Anterior cingulate cortex (tissue), 58 donors: ENCODE measurements at regions not wholly inside any gene's neighbourhood (a gene's known extent, or its start where the extent isn't known, plus 50 kb on each side); places are given as distances from the start of the nearest gene placed in this dataset.

Experiments used
- DNase-seq, 58 donors: peaks; one replicate each; lab custom pipeline; 2025; lab: John Stamatoyannopoulos, UW

DNA sequence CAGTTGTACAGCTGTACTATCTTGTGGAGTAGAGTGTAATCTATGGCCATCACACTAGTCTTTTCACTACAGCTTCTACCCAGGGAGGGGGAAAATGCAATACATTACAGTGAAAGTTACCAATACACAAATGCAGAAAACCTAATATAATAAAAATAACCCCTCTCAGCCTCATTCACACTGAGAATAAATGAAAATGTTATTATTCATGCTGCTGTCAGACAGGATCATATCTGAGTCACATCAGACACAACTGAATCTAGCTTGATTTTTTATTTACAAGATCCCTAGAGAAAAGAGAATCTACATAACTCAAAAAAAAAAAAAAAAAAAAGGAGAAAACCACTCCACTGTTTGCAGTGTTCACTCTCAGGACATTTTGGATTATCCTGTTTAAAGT, 293.9 kb upstream of the ESRRG start:
- DNase-seq = no peak

DNA sequence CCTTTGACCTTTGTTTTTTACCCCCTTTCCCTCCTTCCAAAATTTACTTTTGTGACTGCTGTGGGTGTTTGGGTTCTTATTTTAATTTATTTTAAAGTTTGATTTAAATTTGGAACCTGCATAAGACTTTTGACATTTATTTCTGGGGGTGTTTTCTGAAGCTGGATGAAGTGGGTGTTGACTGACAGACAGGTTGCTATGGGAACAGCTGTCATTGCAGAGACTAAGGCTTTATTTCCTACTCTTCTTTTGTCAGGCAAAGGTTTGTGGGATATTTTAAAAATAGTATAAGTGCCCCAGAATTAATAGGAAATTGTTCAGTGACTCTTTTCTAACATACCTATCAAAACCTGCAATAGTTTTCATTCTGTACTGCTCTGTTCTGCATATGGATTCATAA, 290.8 kb upstream of the ESRRG start:
- DNase-seq = no peak

DNA sequence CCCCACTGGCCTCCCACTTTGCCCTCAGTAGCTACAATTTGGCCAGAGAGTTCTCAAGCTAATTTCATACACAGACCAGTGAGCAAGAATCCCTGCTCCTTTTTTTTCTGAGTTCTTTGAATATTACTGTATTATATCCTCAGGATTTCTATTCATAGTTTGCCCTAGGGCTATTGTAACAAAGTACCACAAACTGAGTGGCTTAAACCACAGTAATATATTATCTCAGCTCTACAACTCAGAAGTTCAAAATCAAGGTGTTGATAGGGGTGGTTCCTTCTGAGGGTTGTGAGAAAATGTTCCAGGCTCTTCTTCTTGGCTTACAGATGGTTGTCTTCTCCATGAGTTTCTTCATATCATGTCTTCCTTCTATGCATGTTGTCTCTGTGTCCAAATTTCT, 289.4 kb upstream of the ESRRG start:
- DNase-seq = no peak

DNA sequence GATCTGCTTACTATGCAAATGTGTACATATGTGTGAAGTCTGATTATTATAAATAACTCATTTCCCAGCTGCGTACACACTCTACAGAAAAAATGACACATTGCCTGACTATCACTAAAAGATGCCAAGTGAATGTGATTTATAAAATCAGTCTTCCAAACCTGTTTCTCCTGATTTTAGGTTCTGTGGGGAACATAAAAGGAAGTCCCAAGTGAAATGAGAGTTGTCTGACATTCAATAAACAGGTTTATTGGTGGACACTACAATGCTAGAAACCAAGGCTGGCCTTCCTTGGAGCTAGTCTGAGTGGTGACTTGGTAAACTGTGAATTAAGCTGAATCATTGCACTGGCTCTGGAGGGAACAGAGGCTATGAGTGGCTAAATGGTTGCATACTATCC, 287.9 kb upstream of the ESRRG start:
- no peak for DNase-seq

DNA sequence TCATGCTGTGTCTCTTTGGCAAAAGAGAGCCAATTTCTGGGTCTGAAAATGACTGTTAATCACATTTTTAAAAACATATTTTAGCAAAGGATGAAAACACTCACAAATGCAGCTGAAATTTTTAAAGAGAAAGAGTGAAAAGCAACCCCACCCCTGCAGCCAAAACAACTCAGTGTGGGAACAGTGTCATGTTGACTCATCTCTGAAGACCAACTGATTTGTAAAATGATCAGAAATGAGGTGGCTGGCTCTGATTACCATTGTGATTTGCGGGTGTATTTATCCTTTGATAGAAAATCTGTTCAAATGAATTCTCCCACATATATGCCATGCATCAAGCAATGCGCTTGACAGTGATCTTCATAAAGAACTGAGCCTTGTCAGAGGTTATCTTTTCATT, 287.0 kb upstream of the ESRRG start:
- no peak for DNase-seq

DNA sequence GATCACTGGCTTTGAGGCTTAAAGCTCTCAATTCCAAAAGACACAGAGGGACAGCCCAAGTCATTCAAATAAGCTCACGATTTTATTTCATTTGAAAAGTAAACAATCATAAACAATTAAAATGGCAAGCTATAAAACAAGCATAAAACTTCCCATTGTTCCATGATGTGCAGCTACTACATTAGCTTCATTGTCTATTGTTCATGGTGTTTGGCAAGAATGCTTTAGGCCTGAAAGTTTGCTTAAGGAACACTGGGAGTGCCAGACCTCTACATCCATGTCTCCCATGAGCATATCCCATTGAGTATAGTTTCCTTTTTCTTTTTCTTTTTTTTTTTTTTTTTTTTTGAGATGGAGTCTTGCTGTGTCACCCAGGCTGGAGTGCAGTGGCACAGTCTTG, 286.1 kb upstream of the ESRRG start:
- DNase-seq = peak in 3 of 58 donors; percentile 0 to 59 (median 3)

DNA sequence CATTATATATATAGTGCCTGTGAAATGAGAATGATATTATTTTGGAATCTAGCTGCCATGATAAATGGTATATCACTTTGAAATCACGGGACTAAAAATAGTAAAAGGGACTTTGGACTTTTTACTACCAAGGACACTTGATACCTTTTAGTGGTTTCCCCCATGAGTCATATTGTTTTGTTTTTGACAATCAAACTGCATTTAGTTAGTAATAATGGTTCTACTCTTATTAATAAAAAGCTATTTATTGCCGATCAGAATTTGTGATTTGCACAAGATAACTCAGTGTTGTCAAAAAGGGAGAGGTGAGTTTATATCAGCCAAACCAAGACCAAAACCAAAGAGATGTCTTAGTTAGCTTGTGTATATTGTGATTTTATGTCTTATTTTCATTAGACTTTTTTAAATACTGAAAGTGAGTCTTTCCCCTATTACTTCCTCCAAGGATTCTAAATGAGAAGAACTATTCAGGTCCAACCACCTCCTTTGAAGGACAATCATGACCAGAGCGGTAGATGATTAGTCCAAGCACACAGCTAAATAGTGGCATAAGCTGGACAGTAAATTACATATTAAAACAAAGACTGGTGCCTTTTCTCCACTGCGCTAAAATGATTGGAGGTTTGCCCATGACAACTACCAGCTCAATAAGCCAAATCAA, 281.7 kb upstream of the ESRRG start:
- DNase-seq = no peak

DNA sequence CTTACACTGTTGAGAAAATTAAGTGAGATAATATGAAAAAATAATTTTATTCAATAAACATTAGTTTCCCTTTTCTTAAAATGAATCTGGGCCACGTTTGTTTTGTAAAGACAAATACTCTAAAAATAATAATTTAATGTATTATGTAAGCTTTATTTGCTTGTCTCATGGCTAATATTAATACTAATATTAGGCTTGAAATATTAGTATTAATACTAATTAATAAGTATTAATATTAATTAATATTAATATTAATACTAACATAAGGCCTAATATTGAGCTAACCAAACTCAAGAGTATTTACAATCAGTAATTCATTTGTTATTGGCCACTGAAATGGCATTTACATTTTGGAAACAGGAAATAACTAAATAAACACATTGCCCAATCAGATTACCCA, 280.1 kb upstream of the ESRRG start:
- no peak for DNase-seq

DNA sequence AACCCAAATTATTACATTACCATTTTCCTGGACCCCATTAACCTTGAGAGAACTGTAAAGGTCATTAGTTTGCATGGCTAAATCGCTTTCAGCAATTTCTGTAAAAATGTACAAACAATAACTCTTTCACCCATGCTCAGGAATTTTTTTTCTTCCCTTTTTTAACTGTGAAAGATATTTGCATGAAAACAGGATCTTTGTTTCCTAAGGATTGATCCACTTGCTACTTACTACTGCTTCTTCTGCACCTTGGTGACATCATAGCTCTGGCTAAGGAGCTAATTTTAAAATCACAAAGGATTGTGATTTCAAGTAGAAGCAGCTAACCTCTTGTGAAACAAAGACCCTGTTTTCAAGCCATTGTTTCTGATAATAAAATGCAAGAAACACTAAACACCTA, 274.6 kb upstream of the ESRRG start:
- DNase-seq = no peak

DNA sequence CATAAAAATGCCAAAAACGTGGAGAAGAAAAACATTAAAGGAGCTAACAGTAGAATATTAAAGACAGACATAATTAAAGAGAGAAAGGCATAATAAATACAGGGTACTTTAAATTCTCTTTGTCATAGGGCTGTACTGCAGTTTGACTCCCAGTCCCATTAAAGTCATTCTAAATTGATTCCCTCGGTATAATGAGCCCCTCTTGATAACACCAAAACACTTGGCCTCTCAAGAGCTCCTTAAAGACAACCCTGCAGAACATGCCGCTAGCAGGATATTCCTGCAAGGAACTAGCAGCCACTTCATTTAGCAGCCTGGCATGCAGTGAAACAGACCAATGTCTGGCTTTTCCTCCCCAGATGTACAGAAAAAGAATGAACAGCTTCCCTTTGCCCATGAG, 273.8 kb upstream of the ESRRG start:
- no peak for DNase-seq

DNA sequence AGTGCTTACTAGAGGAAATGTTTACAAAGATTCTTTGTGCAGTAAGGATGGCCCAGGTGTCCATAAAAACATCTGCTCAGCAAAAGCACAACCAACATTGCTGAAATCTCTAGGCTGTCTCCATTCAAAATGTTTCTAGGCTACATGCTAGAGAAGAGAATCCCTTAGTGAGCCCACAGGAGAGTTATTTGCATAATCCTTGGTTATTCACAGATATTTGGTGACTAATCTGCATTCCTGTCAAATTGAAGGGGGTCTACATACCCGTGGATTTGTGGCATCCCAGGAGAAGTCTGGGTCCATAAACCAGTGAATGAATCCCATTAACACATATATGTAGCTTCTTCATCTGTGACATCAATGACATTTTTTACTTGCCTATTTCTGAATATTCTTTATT, 261.3 kb upstream of the ESRRG start:
- DNase-seq = no peak

DNA sequence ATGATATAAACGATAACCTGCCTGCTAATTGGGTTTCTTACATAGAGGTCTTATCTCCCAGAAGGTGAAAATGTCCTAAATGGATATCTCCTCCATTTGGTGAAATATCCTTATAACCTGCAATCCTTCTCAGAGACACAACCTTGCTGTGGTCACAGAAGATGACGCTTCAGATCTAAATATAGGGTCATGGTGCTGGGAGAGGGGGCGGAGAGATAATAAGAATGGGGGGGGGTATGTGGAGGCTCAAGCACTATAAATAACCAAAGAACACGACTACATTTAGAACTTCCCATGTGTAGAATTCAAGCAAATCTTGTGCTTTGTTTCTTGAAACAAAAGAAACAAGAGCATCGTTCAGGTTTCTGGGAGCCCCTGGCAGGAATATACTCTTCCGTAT, 260.6 kb upstream of the ESRRG start:
- DNase-seq = no peak

DNA sequence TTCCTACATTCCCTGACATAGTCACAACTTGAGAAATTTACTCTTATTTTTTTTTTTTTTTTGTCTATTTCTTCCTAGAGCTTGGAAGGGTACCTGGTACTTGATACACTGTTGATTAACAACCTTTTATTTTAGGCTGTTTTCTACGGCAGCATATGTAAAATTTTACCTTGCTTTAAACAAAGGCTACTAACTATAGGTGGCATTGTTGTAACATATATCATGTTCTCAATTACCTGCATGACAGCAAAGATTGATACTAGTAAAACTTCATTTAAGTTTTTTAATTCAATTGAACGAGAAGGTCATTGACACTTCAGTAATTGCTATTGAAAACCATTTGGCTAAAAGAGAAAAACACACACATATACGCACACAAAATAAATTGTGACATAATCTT, 238.3 kb upstream of the ESRRG start:
- DNase-seq = no peak

DNA sequence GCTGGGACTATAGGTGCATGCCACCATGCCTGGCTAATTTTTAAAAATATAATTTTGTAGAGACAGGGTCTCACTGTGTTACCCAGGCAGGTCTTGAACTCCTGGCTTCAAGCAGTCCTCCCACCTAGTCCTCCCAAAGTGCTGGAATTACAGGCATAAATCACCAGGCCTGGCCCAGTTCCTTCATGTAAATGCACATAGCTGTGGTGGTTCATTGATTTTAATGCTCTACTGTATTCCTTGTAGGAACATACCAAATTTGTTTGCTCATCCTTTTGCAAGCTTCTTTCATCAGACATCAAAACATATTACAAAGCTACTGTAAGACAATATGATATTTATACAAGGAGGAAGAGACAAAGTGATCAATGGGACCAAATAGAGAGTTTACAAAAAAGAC, 237.5 kb upstream of the ESRRG start:
- no peak for DNase-seq

DNA sequence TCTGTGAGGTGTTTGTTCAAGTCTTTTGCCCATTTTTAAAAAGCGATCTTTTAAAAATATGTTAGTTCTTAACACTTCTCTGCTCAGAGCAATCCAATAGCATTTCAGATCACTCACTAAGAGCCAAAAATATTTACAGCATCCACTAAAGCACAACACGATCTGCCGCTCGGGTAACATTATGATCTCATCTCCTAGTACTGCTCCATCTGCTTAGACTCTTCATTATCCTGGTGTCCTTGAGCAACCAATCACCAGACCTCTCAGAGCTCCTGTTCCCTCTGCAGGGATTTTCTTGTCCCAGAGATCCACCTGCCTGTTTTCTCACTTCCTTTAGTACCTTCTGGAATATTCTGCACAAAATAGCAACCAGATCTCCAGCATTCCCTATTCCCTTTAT, 235.3 kb upstream of the ESRRG start:
- DNase-seq = no peak

DNA sequence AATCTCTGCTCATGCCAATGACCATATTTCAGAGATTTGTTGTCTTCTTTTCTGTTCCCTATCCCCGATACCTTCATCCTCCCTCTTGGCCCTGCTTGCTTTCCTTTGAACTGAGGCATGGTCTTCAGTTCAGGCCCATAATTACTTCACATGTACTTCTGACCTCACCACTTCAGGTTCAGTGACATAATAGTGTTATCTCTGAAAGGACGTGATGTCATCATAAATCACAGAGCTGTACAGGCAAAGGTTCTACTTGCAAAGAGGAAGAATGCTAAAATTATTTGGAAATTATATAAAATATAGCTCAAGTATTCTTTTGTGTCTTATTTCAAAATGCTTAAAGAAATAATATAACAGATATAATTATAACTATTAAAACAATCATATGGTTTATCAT, 230.3 kb upstream of the ESRRG start:
- DNase-seq = no peak

DNA sequence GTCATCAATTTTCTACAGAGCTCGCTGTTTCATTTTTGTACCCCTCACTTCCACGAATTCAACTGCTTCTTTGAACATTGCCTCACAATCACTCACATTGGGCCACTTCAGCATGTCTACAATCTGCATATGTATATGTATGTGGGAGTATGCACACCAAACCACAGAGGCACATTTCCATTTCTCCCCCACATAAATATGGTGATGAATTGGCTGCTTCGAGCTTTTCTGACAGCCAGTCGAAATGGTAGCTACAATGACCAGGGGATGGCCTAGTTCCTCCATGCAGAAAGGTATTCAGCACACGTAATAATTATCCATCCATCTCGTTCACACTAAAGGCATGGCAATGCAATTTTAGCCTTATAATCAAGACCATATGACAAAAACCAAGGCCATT, 229.6 kb upstream of the ESRRG start:
- peak in 1 of 58 donors; percentile 3 for DNase-seq

DNA sequence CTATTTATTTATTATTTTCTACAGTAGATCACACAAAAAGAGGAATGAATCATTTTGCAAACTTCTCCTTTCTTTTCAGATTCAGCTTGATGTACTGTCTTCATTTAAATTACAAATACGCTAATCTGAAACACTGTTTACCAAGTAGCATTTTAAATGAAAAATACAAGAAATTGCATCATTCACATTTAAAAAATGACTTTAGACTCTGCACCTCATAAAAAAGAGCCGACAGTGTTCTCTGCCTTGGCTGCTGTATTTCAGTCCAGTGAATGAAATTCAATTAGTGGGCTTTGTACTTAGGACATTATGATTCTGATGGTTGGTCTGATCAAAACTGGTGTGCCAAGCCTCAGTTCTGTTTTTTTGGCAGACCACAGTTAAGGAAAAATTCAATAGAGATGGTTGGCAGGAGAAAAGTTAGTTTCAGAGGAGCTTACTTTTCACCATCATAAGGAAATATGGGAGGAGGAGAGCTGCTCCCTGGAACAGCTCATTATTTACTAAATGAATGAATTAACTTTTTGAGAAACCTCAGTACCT, 222.4 kb upstream of the ESRRG start:
- peak in 4 of 58 donors; percentile 6 to 71 (median 24) for DNase-seq

DNA sequence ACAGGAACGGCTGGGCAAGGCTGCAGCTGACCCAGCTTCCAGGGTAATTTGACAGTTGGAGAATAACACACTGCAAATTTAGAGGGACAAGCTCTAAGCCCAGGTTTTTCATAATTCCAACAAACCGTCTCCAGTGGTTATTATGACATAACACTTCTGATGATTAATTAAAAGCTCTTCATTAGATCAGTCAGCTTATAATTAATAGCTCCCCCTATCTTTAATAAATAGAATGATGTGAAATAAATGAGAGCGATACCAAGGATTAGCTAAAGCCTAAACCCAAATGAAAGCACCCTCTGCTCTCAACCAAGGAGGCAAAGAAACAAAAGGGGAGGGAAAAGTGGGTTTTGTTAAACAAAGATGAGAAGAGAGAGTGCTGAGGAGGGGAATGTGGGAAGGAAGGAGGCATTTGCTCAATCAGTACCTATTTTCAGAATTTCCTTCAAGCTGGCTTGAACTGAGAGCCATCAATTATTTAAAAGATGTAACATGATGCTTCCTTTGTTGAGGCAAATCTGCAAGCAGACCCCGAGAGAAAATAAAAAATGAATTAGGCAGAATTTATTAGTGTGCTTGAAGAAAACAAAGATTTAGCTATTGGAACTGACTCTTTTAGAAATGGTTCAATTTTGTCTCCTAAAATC, 221.8 kb upstream of the ESRRG start:
- no peak for DNase-seq

DNA sequence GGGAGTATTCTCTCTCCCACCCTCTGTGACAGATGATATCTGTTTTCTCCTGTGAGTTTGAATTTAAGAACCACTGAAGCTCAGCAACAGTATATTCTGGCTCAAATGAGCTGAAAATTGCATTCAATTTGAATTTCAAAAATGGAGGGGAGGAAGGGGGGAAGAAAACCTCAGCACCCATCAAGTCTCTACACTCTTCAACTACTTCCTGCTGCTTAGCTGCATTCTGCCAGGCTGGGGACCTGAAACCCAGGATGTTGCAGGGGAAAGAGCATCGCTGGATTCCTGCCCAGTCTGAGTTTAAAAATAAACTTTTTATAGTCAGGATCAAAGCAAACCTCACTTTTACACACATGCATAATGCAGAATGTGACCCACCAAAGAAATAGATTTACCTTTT, 214.3 kb upstream of the ESRRG start:
- no peak for DNase-seq

DNA sequence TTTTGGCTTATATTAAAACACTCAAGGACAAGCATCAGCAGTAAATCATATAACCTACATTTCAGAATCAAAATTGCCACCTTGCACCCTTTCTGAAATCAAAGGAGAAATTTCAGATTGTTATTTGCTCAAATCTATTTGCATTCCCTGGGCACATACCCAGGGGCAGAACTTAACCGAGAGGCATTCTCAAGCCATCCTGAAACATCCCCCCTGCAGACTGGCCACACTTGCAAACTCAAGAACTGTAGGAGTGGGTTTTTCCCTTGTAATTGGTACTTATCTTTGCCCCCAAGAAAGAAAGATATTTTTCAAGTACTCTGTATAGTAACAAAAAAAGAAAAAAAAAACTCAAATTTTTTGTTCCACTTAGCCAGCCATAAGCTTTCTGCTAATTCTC, 213.6 kb upstream of the ESRRG start:
- DNase-seq = no peak

DNA sequence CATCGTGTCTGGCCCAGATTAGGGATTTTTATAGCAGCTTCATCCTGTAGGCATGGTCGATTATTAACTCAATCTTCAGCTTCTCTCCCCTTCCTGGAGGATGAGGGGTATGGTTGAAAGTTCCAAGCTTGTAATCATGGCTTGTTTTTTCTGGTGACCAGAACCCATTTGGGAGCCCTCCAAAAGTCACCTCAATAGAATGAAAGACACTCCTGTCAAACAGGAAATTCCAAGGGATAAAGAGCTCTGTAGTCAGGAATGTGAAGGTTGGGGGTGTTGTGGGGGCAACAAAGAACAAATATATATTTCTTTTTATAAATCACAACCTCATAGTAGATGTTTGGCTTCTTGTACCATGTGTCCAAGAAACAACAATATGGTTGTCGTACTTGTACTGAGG, 212.7 kb upstream of the ESRRG start:
- no peak for DNase-seq
